H9 (cell line): ENCODE measurements at regions not wholly inside any gene's neighbourhood (a gene's known extent, or its start where the extent isn't known, plus 50 kb on each side); places are given as distances from the start of the nearest gene placed in this dataset.
"Not testable (repeated sequence)": the region's sequence is repeated elsewhere in the genome, so short reads cannot be mapped to it uniquely, and the experiment has no call there.

Experiments used
- DNase-seq: peaks from one replicate; pipeline ENCODE4 v3.0.0-alpha.2; 2017
- H2AFZ ChIP-seq: one replicate; pipeline ENCODE4 v1.6.1; 2013; ENCODE audit warnings: mild to moderate bottlenecking, low read length, control low read depth, moderate library complexity
- H2AK5ac ChIP-seq: 2 replicates; pipeline ENCODE4 v1.6.1; 2013; ENCODE audit warnings: low read length, control low read depth, mixed read lengths; ENCODE audit not compliant: insufficient read length
- H2BK120ac ChIP-seq: one replicate; pipeline ENCODE4 v1.6.1; 2013; ENCODE audit warnings: low read depth, mild to moderate bottlenecking, low read length, control low read depth, inconsistent platforms; ENCODE audit not compliant: poor library complexity, severe bottlenecking
- H2BK12ac ChIP-seq: 2 replicates; pipeline ENCODE4 v1.6.1; 2013; ENCODE audit warnings: low read length, control low read depth, mixed read lengths, low read depth; ENCODE audit not compliant: insufficient read length
- H2BK15ac ChIP-seq: 2 replicates; pipeline ENCODE4 v1.6.1; 2013; ENCODE audit warnings: low read depth, low read length, control low read depth
- H2BK20ac ChIP-seq: one replicate; pipeline ENCODE4 v1.6.1; 2013; ENCODE audit warnings: low read depth, mild to moderate bottlenecking, low read length, control low read depth, inconsistent platforms; ENCODE audit not compliant: poor library complexity, severe bottlenecking
- H2BK5ac ChIP-seq: 2 replicates; pipeline ENCODE4 v1.6.1; 2013; ENCODE audit warnings: low read length, control low read depth, mixed read lengths; ENCODE audit not compliant: insufficient read length
- H3K14ac ChIP-seq: 2 replicates; pipeline ENCODE4 v1.6.1; 2013; ENCODE audit warnings: low read length, control low read depth; ENCODE audit not compliant: insufficient read depth
- H3K18ac ChIP-seq: 2 replicates; pipeline ENCODE4 v1.6.1; 2013; ENCODE audit warnings: low read depth, mild to moderate bottlenecking, mixed read lengths, low read length, control low read depth; ENCODE audit not compliant: insufficient read length
- H3K23ac ChIP-seq: 2 replicates; pipeline ENCODE4 v1.6.1; 2013; ENCODE audit warnings: low read length, control low read depth, mixed read lengths, low read depth; ENCODE audit not compliant: insufficient read length
- H3K23me2 ChIP-seq: 2 replicates; pipeline ENCODE4 v1.6.1; 2013; ENCODE audit warnings: low read depth, mild to moderate bottlenecking, mixed read lengths, low read length, control low read depth; ENCODE audit not compliant: insufficient read length, poor library complexity, severe bottlenecking
- H3K27ac ChIP-seq: 2 replicates; pipeline ENCODE4 v1.5.1; 2013; ENCODE audit warnings: low read length, control low read depth, mixed read lengths, low read depth; ENCODE audit not compliant: insufficient read length
- H3K27me3 ChIP-seq: 2 replicates; pipeline ENCODE4 v1.6.1; 2013; ENCODE audit warnings: low read length, control low read depth, inconsistent platforms; ENCODE audit not compliant: insufficient read depth
- H3K4ac ChIP-seq: 2 replicates; pipeline ENCODE4 v1.6.1; 2013; ENCODE audit warnings: low read depth, mild to moderate bottlenecking, control low read depth, inconsistent platforms, low read length, moderate library complexity
- H3K4me1 ChIP-seq: 2 replicates; pipeline ENCODE4 v1.6.1; 2013; ENCODE audit warnings: low read length, control low read depth, inconsistent platforms; ENCODE audit not compliant: insufficient read depth
- H3K4me2 ChIP-seq: 2 replicates; pipeline ENCODE4 v1.6.1; 2013; ENCODE audit warnings: low read length, control low read depth, mixed read lengths; ENCODE audit not compliant: insufficient read length, insufficient read depth
- H3K56ac ChIP-seq: 2 replicates; pipeline ENCODE4 v1.6.1; 2013; ENCODE audit warnings: low read depth, mild to moderate bottlenecking, mixed read lengths, low read length, control low read depth; ENCODE audit not compliant: insufficient read length
- H3K79me1 ChIP-seq: 2 replicates; pipeline ENCODE4 v1.6.1; 2013; ENCODE audit warnings: low read depth, mild to moderate bottlenecking, moderate library complexity, low read length, control low read depth, inconsistent platforms; ENCODE audit not compliant: insufficient read depth, poor library complexity, severe bottlenecking
- H3K79me2 ChIP-seq: 2 replicates; pipeline ENCODE4 v1.6.1; 2013; ENCODE audit warnings: low read length, control low read depth, inconsistent platforms; ENCODE audit not compliant: insufficient read depth
- H3K9ac ChIP-seq: 2 replicates; pipeline ENCODE4 v1.6.1; 2013; ENCODE audit warnings: low read length, control low read depth, mixed read lengths; ENCODE audit not compliant: insufficient read length; ENCODE audit errors: extremely low read depth
- H3K9me3 ChIP-seq: one replicate; pipeline ENCODE4 v1.6.1; 2013; ENCODE audit warnings: low read depth, low read length, inconsistent platforms; ENCODE audit not compliant: control insufficient read depth
- H3T11ph ChIP-seq: one replicate; pipeline ENCODE4 v1.6.1; 2013; ENCODE audit warnings: mild to moderate bottlenecking, low read length, control low read depth, inconsistent platforms
- H4K20me1 ChIP-seq: one replicate; pipeline ENCODE4 v1.6.1; 2013; ENCODE audit not compliant: control insufficient read depth, insufficient read length, insufficient read depth
- H4K5ac ChIP-seq: 2 replicates; pipeline ENCODE4 v1.6.1; 2013; ENCODE audit warnings: low read depth, mild to moderate bottlenecking, mixed read lengths, low read length, control low read depth; ENCODE audit not compliant: insufficient read length
- H4K8ac ChIP-seq: replicated peaks from 2 replicates; pipeline ENCODE4 v1.6.1; 2013; ENCODE audit warnings: low read length, control low read depth, mixed read lengths, low read depth; ENCODE audit not compliant: insufficient read length
- H4K91ac ChIP-seq: 2 replicates; pipeline ENCODE4 v1.6.1; 2013; ENCODE audit warnings: low read depth, mild to moderate bottlenecking, moderate library complexity, mixed read lengths, low read length, control low read depth; ENCODE audit not compliant: insufficient read length
- H3K27ac Mint-ChIP-seq, 3 experiments: 2 replicates in 2 of 3; 3 replicates in 1 of 3; pipeline ENCODE4 v1.8.0; 2020 to 2021; ENCODE audit warnings: mixed read lengths in 3 of 3, mild to moderate bottlenecking in 1 of 3, moderate library complexity in 1 of 3
- H3K27me3 Mint-ChIP-seq: 2 replicates; pipeline ENCODE4 v1.8.0; 2021; ENCODE audit warnings: low read depth, mild to moderate bottlenecking, moderate library complexity, mixed read lengths
- H3K36me3 Mint-ChIP-seq, 3 experiments: 2 replicates in 2 of 3; 3 replicates in 1 of 3; pipeline ENCODE4 v1.8.0; 2020 to 2021; ENCODE audit warnings: low read depth in 3 of 3, mixed read lengths in 3 of 3; ENCODE audit not compliant: insufficient read depth in 1 of 3
- H3K4me1 Mint-ChIP-seq, 2 experiments: 2 replicates each; pipeline ENCODE4 v1.8.0; 2020; ENCODE audit warnings: mixed read lengths in 2 of 2
- H3K4me3 Mint-ChIP-seq, 2 experiments: 2 replicates in 1 of 2; 3 replicates in 1 of 2; pipeline ENCODE4 v1.8.0; 2020 to 2021; ENCODE audit warnings: mild to moderate bottlenecking in 2 of 2, mixed read lengths in 2 of 2, moderate library complexity in 1 of 2
- H3K9me3 Mint-ChIP-seq, 2 experiments: 2 replicates in 1 of 2; 3 replicates in 1 of 2; pipeline ENCODE4 v1.8.0; 2020; ENCODE audit warnings: mild to moderate bottlenecking in 2 of 2, mixed read lengths in 2 of 2, moderate library complexity in 1 of 2
- TF ChIP-seq, protein P1 (sequence below): fragments of 200-600 bp; sonication (generic); conservative IDR thresholded peaks from 3 replicates; pipeline ENCODE4 v1.8.0; 2021; ENCODE audit warnings: antibody characterized with exemption, mild to moderate bottlenecking

DNA sequence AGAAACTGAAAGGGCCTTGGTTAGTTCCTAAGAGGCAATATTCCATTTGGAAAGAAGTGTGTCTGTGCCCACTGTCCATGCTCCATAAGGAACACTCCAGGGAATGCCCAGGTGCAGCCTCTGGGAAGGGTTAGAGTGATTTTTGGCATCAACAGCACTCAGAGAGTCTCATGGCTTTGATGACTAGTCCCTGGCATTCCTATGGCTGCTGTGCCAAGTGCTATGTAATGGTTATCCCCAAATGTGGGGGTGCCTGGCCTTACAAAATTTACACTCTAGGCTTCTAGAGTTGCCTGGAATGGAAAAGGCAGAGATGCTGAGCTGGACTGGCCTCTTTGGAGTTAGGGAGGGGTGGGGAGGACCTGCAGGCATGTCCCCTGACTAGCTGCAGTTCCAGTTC is 75.0 kb upstream of the BCAR3 start:
- no peak overlapping the region for H2BK120ac ChIP-seq
- H4K91ac ChIP-seq: no peak overlapping the region
- no peaks in the 10 kb centered on the region for H3K27me3 ChIP-seq
- H3T11ph ChIP-seq: no peak overlapping the region
- H3K9me3 Mint-ChIP-seq: no peaks in the 10 kb centered on the region
- no peak overlapping the region for H2BK20ac ChIP-seq
- H3K4me1 ChIP-seq: no peaks in the 10 kb centered on the region; the same call in 1 of the 2 replicates
- no peaks in the 10 kb centered on the region for H3K23me2 ChIP-seq
- H3K27me3 Mint-ChIP-seq: no peaks in the 10 kb centered on the region; the same call in 1 of the 2 replicates
- no peak overlapping the region for H4K5ac ChIP-seq
- H3K4me2 ChIP-seq: no peak overlapping the region
- no peak overlapping the region for H2AK5ac ChIP-seq
- no peaks in the 10 kb centered on the region for H3K9me3 ChIP-seq
- no peak overlapping the region for H4K8ac ChIP-seq
- no peaks in the 10 kb centered on the region for H4K20me1 ChIP-seq
- H2BK5ac ChIP-seq: no peak overlapping the region
- no peak overlapping the region for H3K4ac ChIP-seq
- TF ChIP-seq, protein P1, sequence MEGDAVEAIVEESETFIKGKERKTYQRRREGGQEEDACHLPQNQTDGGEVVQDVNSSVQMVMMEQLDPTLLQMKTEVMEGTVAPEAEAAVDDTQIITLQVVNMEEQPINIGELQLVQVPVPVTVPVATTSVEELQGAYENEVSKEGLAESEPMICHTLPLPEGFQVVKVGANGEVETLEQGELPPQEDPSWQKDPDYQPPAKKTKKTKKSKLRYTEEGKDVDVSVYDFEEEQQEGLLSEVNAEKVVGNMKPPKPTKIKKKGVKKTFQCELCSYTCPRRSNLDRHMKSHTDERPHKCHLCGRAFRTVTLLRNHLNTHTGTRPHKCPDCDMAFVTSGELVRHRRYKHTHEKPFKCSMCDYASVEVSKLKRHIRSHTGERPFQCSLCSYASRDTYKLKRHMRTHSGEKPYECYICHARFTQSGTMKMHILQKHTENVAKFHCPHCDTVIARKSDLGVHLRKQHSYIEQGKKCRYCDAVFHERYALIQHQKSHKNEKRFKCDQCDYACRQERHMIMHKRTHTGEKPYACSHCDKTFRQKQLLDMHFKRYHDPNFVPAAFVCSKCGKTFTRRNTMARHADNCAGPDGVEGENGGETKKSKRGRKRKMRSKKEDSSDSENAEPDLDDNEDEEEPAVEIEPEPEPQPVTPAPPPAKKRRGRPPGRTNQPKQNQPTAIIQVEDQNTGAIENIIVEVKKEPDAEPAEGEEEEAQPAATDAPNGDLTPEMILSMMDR: no peak
- peak overlapping the region; percentile 52; the same call in 1 of the 2 replicates for H2BK15ac ChIP-seq
- peaks cover 5% of the 10 kb centered on the region in 2 experiments for H3K4me1 Mint-ChIP-seq
- H3K9ac ChIP-seq: no peak overlapping the region
- no peak overlapping the region for H3K4me3 Mint-ChIP-seq
- no peak overlapping the region for H3K56ac ChIP-seq
- H3K36me3 Mint-ChIP-seq: no peaks in the 10 kb centered on the region; a peak in 1 of 7 replicates
- H3K27ac Mint-ChIP-seq: no peak overlapping the region
- no peak overlapping the region for H3K23ac ChIP-seq
- DNase-seq: no peak
- no peak overlapping the region for H2BK12ac ChIP-seq
- H3K27ac ChIP-seq: no peak overlapping the region
- no peaks in the 10 kb centered on the region for H3K79me2 ChIP-seq
- H2AFZ ChIP-seq: no peak overlapping the region
- no peaks in the 10 kb centered on the region for H3K79me1 ChIP-seq
- H3K14ac ChIP-seq: no peak overlapping the region
- H3K18ac ChIP-seq: no peak overlapping the region

DNA sequence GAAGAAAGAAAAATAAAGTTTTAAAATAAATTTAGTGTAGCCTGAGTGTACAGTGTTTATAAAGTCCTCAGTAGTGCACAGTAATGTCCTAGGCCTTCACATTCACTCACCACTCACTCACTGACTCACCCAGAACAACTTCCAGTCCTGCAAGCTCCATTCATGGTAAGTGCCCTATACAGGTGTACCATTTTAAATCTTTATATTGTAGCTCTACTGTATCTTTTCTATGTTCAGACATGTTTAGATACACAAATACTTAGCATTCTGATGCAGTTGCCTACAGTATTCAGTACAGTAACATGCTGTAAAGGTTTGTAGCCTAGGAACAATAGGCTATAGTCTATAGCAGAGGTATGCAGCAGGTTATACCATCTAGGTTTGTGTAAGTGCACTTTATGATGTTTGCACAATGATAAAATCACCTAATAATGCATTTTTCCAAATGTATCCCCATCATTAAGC is 73.6 kb upstream of the BCAR3 start:
- H2AK5ac ChIP-seq, H3K4me1 Mint-ChIP-seq: not testable (repeated sequence)

More for the DNA sequence above, 73.6 kb upstream of the BCAR3 start:
- H3K18ac ChIP-seq, H4K91ac ChIP-seq, H4K8ac ChIP-seq, H3K27me3 Mint-ChIP-seq, H4K20me1 ChIP-seq, H3K36me3 Mint-ChIP-seq, H3K79me1 ChIP-seq, H3K9me3 Mint-ChIP-seq, H2BK12ac ChIP-seq, H2BK15ac ChIP-seq, H3K9me3 ChIP-seq, H3K14ac ChIP-seq, H3K79me2 ChIP-seq, H2BK20ac ChIP-seq, DNase-seq, H3K4me1 ChIP-seq, H3K4ac ChIP-seq, H2BK5ac ChIP-seq, H2BK120ac ChIP-seq, H3K23ac ChIP-seq, H3K27me3 ChIP-seq, H3K23me2 ChIP-seq, H3K9ac ChIP-seq, H3T11ph ChIP-seq, H3K27ac Mint-ChIP-seq, H3K4me3 Mint-ChIP-seq, H4K5ac ChIP-seq, H3K56ac ChIP-seq, H3K27ac ChIP-seq, H2AFZ ChIP-seq, H3K4me2 ChIP-seq: not testable (repeated sequence)
